ENCODE measurements at regions not wholly inside any gene's neighbourhood (a gene's known extent, or its start where the extent isn't known, plus 50 kb on each side); places are given as distances from the start of the nearest gene placed in this dataset.

DNA sequence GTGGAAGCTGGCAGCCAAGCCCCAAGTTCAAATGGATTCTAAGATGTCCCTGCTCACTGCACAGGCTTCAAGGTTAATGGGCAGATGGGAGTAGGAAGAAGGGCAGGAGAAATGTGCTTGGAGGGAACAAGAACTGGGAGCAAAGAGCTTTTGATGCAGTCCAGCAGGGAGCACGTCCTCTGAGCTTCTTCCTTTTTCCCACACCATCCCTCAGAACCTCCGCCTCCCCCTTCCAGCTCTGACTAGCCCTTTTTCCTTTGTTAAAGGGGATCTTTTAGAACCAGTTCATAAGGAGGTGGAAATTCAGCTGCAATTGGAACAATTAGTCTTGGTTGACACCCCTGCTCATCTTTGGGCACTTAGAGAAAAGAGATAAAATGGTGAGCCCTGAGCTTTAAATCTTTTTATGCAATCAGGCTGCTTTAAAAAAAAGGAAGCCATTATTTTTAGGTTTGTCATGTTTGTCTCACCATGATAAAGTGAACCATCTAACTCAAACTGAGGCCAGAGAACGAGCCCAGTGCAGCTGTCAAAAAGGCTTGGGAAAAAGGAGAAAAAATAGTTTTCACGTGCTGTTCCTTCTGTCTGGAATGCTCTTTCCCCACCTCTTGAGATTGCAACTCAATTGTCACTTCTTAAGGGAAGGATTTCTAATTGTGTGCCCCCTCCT lies 135.8 kb upstream of the IL1RAPL2 start (continued):
- no peak for TF ChIP-seq FOXJ3 (CRISPR knock-in tag; IDR thresholded peaks at IDR 0.05; ENCODE audit: borderline replicate concordance)
- TF ChIP-seq, protein P1, sequence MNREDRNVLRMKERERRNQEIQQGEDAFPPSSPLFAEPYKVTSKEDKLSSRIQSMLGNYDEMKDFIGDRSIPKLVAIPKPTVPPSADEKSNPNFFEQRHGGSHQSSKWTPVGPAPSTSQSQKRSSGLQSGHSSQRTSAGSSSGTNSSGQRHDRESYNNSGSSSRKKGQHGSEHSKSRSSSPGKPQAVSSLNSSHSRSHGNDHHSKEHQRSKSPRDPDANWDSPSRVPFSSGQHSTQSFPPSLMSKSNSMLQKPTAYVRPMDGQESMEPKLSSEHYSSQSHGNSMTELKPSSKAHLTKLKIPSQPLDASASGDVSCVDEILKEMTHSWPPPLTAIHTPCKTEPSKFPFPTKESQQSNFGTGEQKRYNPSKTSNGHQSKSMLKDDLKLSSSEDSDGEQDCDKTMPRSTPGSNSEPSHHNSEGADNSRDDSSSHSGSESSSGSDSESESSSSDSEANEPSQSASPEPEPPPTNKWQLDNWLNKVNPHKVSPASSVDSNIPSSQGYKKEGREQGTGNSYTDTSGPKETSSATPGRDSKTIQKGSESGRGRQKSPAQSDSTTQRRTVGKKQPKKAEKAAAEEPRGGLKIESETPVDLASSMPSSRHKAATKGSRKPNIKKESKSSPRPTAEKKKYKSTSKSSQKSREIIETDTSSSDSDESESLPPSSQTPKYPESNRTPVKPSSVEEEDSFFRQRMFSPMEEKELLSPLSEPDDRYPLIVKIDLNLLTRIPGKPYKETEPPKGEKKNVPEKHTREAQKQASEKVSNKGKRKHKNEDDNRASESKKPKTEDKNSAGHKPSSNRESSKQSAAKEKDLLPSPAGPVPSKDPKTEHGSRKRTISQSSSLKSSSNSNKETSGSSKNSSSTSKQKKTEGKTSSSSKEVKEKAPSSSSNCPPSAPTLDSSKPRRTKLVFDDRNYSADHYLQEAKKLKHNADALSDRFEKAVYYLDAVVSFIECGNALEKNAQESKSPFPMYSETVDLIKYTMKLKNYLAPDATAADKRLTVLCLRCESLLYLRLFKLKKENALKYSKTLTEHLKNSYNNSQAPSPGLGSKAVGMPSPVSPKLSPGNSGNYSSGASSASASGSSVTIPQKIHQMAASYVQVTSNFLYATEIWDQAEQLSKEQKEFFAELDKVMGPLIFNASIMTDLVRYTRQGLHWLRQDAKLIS (CRISPR knock-in tag; IDR thresholded peaks at IDR 0.05; ENCODE audit: borderline replicate concordance), result no peak
- TF ChIP-seq ZNF121 (CRISPR knock-in tag; IDR thresholded peaks at IDR 0.05), result no peak

- peaks cover 6% of the 10 kb centered on the region for H3K4me1 Mint-ChIP-seq
- POLR2A ChIA-PET, result no interaction called here
- no peak for TF ChIP-seq ZNF423 (CRISPR knock-in tag; IDR thresholded peaks at IDR 0.05)
- no peak for TF ChIP-seq ATF1 (CRISPR knock-in tag; IDR thresholded peaks at IDR 0.05)
- TF ChIP-seq NR2C2 (CRISPR knock-in tag; IDR thresholded peaks at IDR 0.05), result no peak
- TF ChIP-seq ETV6 (CRISPR knock-in tag; IDR thresholded peaks at IDR 0.05), result no peak
- TF ChIP-seq ZNF263 (CRISPR knock-in tag; IDR thresholded peaks at IDR 0.05; ENCODE audit: low read depth), result no peak
- TF ChIP-seq FOXJ3 (CRISPR knock-in tag; IDR thresholded peaks at IDR 0.05; ENCODE audit: borderline replicate concordance), result no peak
- TF ChIP-seq, protein P2, sequence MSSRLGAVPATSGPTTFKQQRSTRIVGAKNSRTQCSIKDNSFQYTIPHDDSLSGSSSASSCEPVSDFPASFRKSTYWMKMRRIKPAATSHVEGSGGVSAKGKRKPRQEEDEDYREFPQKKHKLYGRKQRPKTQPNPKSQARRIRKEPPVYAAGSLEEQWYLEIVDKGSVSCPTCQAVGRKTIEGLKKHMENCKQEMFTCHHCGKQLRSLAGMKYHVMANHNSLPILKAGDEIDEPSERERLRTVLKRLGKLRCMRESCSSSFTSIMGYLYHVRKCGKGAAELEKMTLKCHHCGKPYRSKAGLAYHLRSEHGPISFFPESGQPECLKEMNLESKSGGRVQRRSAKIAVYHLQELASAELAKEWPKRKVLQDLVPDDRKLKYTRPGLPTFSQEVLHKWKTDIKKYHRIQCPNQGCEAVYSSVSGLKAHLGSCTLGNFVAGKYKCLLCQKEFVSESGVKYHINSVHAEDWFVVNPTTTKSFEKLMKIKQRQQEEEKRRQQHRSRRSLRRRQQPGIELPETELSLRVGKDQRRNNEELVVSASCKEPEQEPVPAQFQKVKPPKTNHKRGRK (CRISPR knock-in tag; IDR thresholded peaks at IDR 0.05; ENCODE audit: borderline replicate concordance), result no peak
- TF ChIP-seq, protein P3, sequence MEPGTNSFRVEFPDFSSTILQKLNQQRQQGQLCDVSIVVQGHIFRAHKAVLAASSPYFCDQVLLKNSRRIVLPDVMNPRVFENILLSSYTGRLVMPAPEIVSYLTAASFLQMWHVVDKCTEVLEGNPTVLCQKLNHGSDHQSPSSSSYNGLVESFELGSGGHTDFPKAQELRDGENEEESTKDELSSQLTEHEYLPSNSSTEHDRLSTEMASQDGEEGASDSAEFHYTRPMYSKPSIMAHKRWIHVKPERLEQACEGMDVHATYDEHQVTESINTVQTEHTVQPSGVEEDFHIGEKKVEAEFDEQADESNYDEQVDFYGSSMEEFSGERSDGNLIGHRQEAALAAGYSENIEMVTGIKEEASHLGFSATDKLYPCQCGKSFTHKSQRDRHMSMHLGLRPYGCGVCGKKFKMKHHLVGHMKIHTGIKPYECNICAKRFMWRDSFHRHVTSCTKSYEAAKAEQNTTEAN (CRISPR knock-in tag; IDR thresholded peaks at IDR 0.05), result no peak
- no peak for TF ChIP-seq ZBTB21 (CRISPR knock-in tag; IDR thresholded peaks at IDR 0.05; ENCODE audit: borderline replicate concordance)
- TF ChIP-seq, protein P4, sequence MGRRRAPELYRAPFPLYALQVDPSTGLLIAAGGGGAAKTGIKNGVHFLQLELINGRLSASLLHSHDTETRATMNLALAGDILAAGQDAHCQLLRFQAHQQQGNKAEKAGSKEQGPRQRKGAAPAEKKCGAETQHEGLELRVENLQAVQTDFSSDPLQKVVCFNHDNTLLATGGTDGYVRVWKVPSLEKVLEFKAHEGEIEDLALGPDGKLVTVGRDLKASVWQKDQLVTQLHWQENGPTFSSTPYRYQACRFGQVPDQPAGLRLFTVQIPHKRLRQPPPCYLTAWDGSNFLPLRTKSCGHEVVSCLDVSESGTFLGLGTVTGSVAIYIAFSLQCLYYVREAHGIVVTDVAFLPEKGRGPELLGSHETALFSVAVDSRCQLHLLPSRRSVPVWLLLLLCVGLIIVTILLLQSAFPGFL (CRISPR knock-in tag; IDR thresholded peaks at IDR 0.05; ENCODE audit: borderline replicate concordance), result no peak
- TF ChIP-seq ATF3 (CRISPR knock-in tag; conservative IDR thresholded peaks at IDR 0.05), result no peak
- no peak for TF ChIP-seq TP53 (CRISPR knock-in tag; IDR thresholded peaks at IDR 0.05)
- TF ChIP-seq ZNF671 (CRISPR knock-in tag; IDR thresholded peaks at IDR 0.05), result no peak
- TF ChIP-seq OVOL2 (CRISPR knock-in tag; IDR thresholded peaks at IDR 0.05; ENCODE audit: borderline replicate concordance), result no peak
- no peaks in the 10 kb centered on the region for H3K36me3 Mint-ChIP-seq
- no peaks in the 10 kb centered on the region for H3K9me3 Mint-ChIP-seq
- H3K27ac Mint-ChIP-seq, result no peak overlapping the region
- no peak for DNase-seq (ENCODE audit: low spot score)
- CTCF ChIA-PET, result no interaction called here
- H3K27me3 Mint-ChIP-seq (ENCODE audit: low read depth), result no peaks in the 10 kb centered on the region
- no peak overlapping the region for H3K4me3 Mint-ChIP-seq
- ATAC-seq, result no peak
Measured at GRCh38 chrX:104428231-104428630, 137.8 kb upstream of the IL1RAPL2 start.
